ENCODE measurements at regions not wholly inside any gene's neighbourhood (a gene's known extent, or its start where the extent isn't known, plus 50 kb on each side); places are given as distances from the start of the nearest gene placed in this dataset.

- TF ChIP-seq POLR2AphosphoS5 (IDR thresholded peaks at IDR 0.05; ENCODE audit: low read depth, low read length): no peak
- no peak for TF ChIP-seq CTCF (IDR thresholded peaks at IDR 0.05)
Measured at GRCh38 chr11:27871056-27871455, 170.8 kb upstream of the BDNF start.
